ENCODE measurements at regions not wholly inside any gene's neighbourhood (a gene's known extent, or its start where the extent isn't known, plus 50 kb on each side); places are given as distances from the start of the nearest gene placed in this dataset.

GRCh38 chr5:118531276-118531675, 457.1 kb downstream of the DTWD2 start:
- TF ChIP-seq CTCF (IDR thresholded peaks at IDR 0.05): no peak
- no peak for TF ChIP-seq POLR2A (IDR thresholded peaks at IDR 0.05)

All from vagina (tissue), 2 donors.